Adrenal gland (tissue), 5 donors: ENCODE measurements at regions not wholly inside any gene's neighbourhood (a gene's known extent, or its start where the extent isn't known, plus 50 kb on each side); places are given as distances from the start of the nearest gene placed in this dataset.

Experiments used
- CTCF ChIP-seq, 6 experiments: fragments of 450-650 bp in 4 of 6; fragments of 200-600 bp in 2 of 6; sonication (generic) in 1 of 6; IDR thresholded peaks; 1 replicate in 5 of 6; 2 replicates in 1 of 6; pipeline versions ENCODE4 v1.5.1 to v1.8.0; 2016 to 2021; ENCODE audit warnings: antibody characterized with exemption in 6 of 6, mild to moderate bottlenecking in 2 of 6, moderate library complexity in 1 of 6
- POLR2A ChIP-seq, 2 donors: fragments of 450-650 bp; IDR thresholded peaks; one replicate each; pipeline ENCODE4 v1.6.1; 2017; ENCODE audit warnings: antibody characterized with exemption in 2 of 2, mild to moderate bottlenecking in 2 of 2, moderate library complexity in 1 of 2
- donor health status: DM: no; HTN: no; CAD: no.

- no peak for TF ChIP-seq CTCF (IDR thresholded peaks at IDR 0.05)
- TF ChIP-seq POLR2A (IDR thresholded peaks at IDR 0.05): no peak
These were observed 205.1 kb upstream of the TNP1 start for GRCh38 chr2:217065012-217065290.
